Hypothalamus (tissue), 51 donors: ENCODE measurements at regions not wholly inside any gene's neighbourhood (a gene's known extent, or its start where the extent isn't known, plus 50 kb on each side); places are given as distances from the start of the nearest gene placed in this dataset.
"Not testable (repeated sequence)": the region's sequence is repeated elsewhere in the genome, so short reads cannot be mapped to it uniquely, and the experiment has no call there.

Experiments
- DNase-seq, 51 donors: peaks; one replicate each; lab custom pipeline; 2025; lab: John Stamatoyannopoulos, UW

- peak in 12 of 51 donors; percentile 0 to 60 (median 4) for DNase-seq
These were observed 189.6 kb downstream of the DUSP6 start for GRCh38 chr12:89162589-89163261.

GRCh38 chr12:89161557-89161956, 190.7 kb downstream of the DUSP6 start:
- DNase-seq = no peak

- DNase-seq = peak in 2 of 51 donors; percentile 3 to 11
These were observed 191.6 kb downstream of the DUSP6 start for GRCh38 chr12:89160716-89161123.

GRCh38 chr12:89157413-89157812, 194.9 kb downstream of the DUSP6 start:
- no peak for DNase-seq

GRCh38 chr12:89156862-89157262, 195.4 kb downstream of the DUSP6 start:
- no peak for DNase-seq

- DNase-seq = no peak
These were observed 196.0 kb downstream of the DUSP6 start for GRCh38 chr12:89156340-89156739.

GRCh38 chr12:89155826-89156225, 196.5 kb downstream of the DUSP6 start:
- no peak for DNase-seq

- no peak for DNase-seq
These were observed 197.4 kb downstream of the DUSP6 start for GRCh38 chr12:89154743-89155499.

- DNase-seq = no peak
These were observed 199.0 kb downstream of the DUSP6 start for GRCh38 chr12:89153341-89153740.

- DNase-seq = no peak
These were observed 200.8 kb downstream of the DUSP6 start for GRCh38 chr12:89151536-89151935.

GRCh38 chr12:89150789-89151188, 201.5 kb downstream of the DUSP6 start:
- not testable (repeated sequence) for DNase-seq

GRCh38 chr12:89140602-89141238, 211.6 kb downstream of the DUSP6 start:
- peak in 1 of 51 donors; percentile 17 for DNase-seq

- no peak for DNase-seq
These were observed 212.2 kb downstream of the DUSP6 start for GRCh38 chr12:89140141-89140540.

GRCh38 chr12:89139390-89139789, 212.9 kb downstream of the DUSP6 start:
- no peak for DNase-seq

GRCh38 chr12:89138048-89138852, 214.1 kb downstream of the DUSP6 start:
- peak in 1 of 51 donors; percentile 28 for DNase-seq

GRCh38 chr12:89135976-89136634, 216.2 kb downstream of the DUSP6 start:
- no peak for DNase-seq

- no peak for DNase-seq
These were observed 218.0 kb downstream of the DUSP6 start for GRCh38 chr12:89134213-89134770.

- DNase-seq = no peak
These were observed 223.0 kb downstream of the DUSP6 start for GRCh38 chr12:89129167-89129870.

GRCh38 chr12:89126712-89127111, 225.6 kb downstream of the DUSP6 start:
- no peak for DNase-seq
